ENCODE measurements at regions not wholly inside any gene's neighbourhood (a gene's known extent, or its start where the extent isn't known, plus 50 kb on each side); places are given as distances from the start of the nearest gene placed in this dataset.

DNA sequence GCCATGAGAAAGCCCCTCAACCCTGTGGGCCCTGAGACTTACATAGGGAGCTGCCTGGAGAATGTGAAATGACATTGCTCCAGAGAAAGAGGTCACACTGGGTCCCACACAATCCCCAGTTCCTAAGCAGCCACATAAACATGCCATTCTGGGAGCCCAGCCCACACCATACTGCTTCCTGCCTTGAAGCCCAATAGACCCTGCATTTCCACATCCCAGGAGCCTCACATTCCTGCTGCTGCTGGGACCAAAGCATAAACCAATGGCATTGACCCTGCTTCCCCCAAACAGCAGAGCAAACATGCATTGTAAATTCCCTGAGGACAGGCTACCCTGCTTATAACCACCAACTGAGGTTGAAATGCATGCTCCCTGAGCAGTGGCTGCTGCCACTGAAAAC is 1117.6 kb upstream of the SLC39A10 start:
- no peak for TF ChIP-seq POLR2A (IDR thresholded peaks at IDR 0.05; ENCODE audit: low read depth, low read length)
- no peak for TF ChIP-seq ETV6 (conservative IDR thresholded peaks at IDR 0.05 in 1 of 2, IDR thresholded peaks at IDR 0.05 in 1 of 2; ENCODE audit: borderline replicate concordance in 1 of 2, low read depth in 1 of 2)
- TF ChIP-seq, protein P1, sequence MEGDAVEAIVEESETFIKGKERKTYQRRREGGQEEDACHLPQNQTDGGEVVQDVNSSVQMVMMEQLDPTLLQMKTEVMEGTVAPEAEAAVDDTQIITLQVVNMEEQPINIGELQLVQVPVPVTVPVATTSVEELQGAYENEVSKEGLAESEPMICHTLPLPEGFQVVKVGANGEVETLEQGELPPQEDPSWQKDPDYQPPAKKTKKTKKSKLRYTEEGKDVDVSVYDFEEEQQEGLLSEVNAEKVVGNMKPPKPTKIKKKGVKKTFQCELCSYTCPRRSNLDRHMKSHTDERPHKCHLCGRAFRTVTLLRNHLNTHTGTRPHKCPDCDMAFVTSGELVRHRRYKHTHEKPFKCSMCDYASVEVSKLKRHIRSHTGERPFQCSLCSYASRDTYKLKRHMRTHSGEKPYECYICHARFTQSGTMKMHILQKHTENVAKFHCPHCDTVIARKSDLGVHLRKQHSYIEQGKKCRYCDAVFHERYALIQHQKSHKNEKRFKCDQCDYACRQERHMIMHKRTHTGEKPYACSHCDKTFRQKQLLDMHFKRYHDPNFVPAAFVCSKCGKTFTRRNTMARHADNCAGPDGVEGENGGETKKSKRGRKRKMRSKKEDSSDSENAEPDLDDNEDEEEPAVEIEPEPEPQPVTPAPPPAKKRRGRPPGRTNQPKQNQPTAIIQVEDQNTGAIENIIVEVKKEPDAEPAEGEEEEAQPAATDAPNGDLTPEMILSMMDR (IDR thresholded peaks at IDR 0.05 in 2 of 3, conservative IDR thresholded peaks at IDR 0.05 in 1 of 3; ENCODE audit: control insufficient read depth in 2 of 3, extremely low read depth in 1 of 3, insufficient read depth in 1 of 3, low read depth in 3 of 3, low read length in 3 of 3): no peak
- TF ChIP-seq CHD2 (IDR thresholded peaks at IDR 0.05; ENCODE audit: borderline replicate concordance, low read depth, low read length): no peak
- TF ChIP-seq, protein P2, sequence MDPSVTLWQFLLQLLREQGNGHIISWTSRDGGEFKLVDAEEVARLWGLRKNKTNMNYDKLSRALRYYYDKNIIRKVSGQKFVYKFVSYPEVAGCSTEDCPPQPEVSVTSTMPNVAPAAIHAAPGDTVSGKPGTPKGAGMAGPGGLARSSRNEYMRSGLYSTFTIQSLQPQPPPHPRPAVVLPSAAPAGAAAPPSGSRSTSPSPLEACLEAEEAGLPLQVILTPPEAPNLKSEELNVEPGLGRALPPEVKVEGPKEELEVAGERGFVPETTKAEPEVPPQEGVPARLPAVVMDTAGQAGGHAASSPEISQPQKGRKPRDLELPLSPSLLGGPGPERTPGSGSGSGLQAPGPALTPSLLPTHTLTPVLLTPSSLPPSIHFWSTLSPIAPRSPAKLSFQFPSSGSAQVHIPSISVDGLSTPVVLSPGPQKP (IDR thresholded peaks at IDR 0.05; ENCODE audit: low read depth, low read length): no peak
- no peak for TF ChIP-seq EZH2 (IDR thresholded peaks at IDR 0.05; ENCODE audit: borderline replicate concordance, control insufficient read depth, low read depth, low read length)
- TF ChIP-seq RFX5 (IDR thresholded peaks at IDR 0.05; ENCODE audit: low read depth, low read length): no peak

Data from GM12878 (cell line).